Endothelial cell of umbilical vein (primary cell): ENCODE measurements at regions not wholly inside any gene's neighbourhood (a gene's known extent, or its start where the extent isn't known, plus 50 kb on each side); places are given as distances from the start of the nearest gene placed in this dataset.

ENCODE experiments used
- EZH2 ChIP-seq: IDR thresholded peaks from 2 replicates; pipeline ENCODE4 v1.6.1; 2012; ENCODE audit warnings: borderline replicate concordance, low read depth, mild to moderate bottlenecking, moderate library complexity, low read length, inconsistent platforms; ENCODE audit not compliant: severe bottlenecking
- FOS ChIP-seq: IDR thresholded peaks from 2 replicates; pipeline ENCODE4 v1.6.1; 2011; ENCODE audit warnings: mild to moderate bottlenecking, low read length, moderate library complexity, borderline replicate concordance; ENCODE audit not compliant: insufficient read depth
- GATA2 ChIP-seq: IDR thresholded peaks from 2 replicates; pipeline ENCODE4 v1.7.0; 2011; ENCODE audit warnings: low read depth, mild to moderate bottlenecking, moderate library complexity, mixed read lengths, low read length; ENCODE audit not compliant: insufficient read length, insufficient read depth
- MYC ChIP-seq: IDR thresholded peaks from one replicate; pipeline ENCODE4 v1.6.1; 2011; ENCODE audit warnings: mild to moderate bottlenecking, low read depth, low read length
- POLR2A ChIP-seq: IDR thresholded peaks from 2 replicates; pipeline ENCODE4 v1.6.1; 2012; ENCODE audit warnings: low read depth, mild to moderate bottlenecking, control low read depth, low read length
- POLR2AphosphoS5 ChIP-seq: IDR thresholded peaks from 2 replicates; pipeline ENCODE4 v1.6.1; 2012; ENCODE audit warnings: low read depth, mild to moderate bottlenecking, control low read depth, low read length, moderate library complexity; ENCODE audit not compliant: insufficient read depth
- TF ChIP-seq, protein P1 (sequence below), 2 donors: IDR thresholded peaks; 1 replicate in 1 of 2; 2 replicates in 1 of 2; pipeline ENCODE4 v1.5.1; 2011; ENCODE audit warnings: low read length in 2 of 2, mild to moderate bottlenecking in 2 of 2, moderate library complexity in 2 of 2, control low read depth in 1 of 2, inconsistent platforms in 1 of 2, low read depth in 1 of 2; ENCODE audit not compliant: insufficient read depth in 1 of 2; ENCODE audit errors: extremely low read depth in 1 of 2

GRCh38 chr3:135419155-135419554, 546.4 kb upstream of the PPP2R3A start:
- TF ChIP-seq GATA2, result no peak
- TF ChIP-seq, protein P1, sequence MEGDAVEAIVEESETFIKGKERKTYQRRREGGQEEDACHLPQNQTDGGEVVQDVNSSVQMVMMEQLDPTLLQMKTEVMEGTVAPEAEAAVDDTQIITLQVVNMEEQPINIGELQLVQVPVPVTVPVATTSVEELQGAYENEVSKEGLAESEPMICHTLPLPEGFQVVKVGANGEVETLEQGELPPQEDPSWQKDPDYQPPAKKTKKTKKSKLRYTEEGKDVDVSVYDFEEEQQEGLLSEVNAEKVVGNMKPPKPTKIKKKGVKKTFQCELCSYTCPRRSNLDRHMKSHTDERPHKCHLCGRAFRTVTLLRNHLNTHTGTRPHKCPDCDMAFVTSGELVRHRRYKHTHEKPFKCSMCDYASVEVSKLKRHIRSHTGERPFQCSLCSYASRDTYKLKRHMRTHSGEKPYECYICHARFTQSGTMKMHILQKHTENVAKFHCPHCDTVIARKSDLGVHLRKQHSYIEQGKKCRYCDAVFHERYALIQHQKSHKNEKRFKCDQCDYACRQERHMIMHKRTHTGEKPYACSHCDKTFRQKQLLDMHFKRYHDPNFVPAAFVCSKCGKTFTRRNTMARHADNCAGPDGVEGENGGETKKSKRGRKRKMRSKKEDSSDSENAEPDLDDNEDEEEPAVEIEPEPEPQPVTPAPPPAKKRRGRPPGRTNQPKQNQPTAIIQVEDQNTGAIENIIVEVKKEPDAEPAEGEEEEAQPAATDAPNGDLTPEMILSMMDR (IDR thresholded peaks at IDR 0.05; ENCODE audit: extremely low read depth in 1 of 2, insufficient read depth in 1 of 2, low read depth in 1 of 2, low read length in 2 of 2), result no peak
- no peak for TF ChIP-seq FOS
- no peak for TF ChIP-seq POLR2AphosphoS5
- TF ChIP-seq POLR2A, result no peak
- TF ChIP-seq MYC, result no peak
- TF ChIP-seq EZH2, result no peak
